OCI-LY1 (cell line): ENCODE measurements at regions not wholly inside any gene's neighbourhood (a gene's known extent, or its start where the extent isn't known, plus 50 kb on each side); places are given as distances from the start of the nearest gene placed in this dataset.

ENCODE experiments used
- H2AFZ ChIP-seq: fragments of 200-600 bp; sonication (generic), shearing (Covaris generic); 2 replicates; pipeline ENCODE4 v1.6.0; 2014; ENCODE audit warnings: antibody characterized with exemption, mild to moderate bottlenecking, low read length
- H3F3A ChIP-seq: fragments of 200-600 bp; sonication (generic), shearing (Covaris generic); 2 replicates; pipeline ENCODE4 v1.6.0; 2014; ENCODE audit warnings: mild to moderate bottlenecking, antibody characterized with exemption, low read length, moderate library complexity; ENCODE audit not compliant: insufficient read depth
- H3K27ac ChIP-seq: fragments of 200-600 bp; sonication (generic); 2 replicates; pipeline ENCODE4 v1.5.1; 2014; ENCODE audit warnings: low read length, mixed run types, mild to moderate bottlenecking, low read depth; ENCODE audit not compliant: poor library complexity, severe bottlenecking
- H3K27me3 ChIP-seq: fragments of 200-600 bp; sonication (generic); 2 replicates; pipeline ENCODE4 v1.6.0; 2014; ENCODE audit warnings: antibody characterized with exemption, mild to moderate bottlenecking, low read length, moderate library complexity; ENCODE audit not compliant: insufficient read depth
- H3K36me3 ChIP-seq: fragments of 200-600 bp; sonication (generic); 2 replicates; pipeline ENCODE4 v1.6.1; 2014; ENCODE audit warnings: mild to moderate bottlenecking, antibody characterized with exemption, low read length, moderate library complexity, mixed read lengths; ENCODE audit not compliant: insufficient read depth
- H3K4me1 ChIP-seq: fragments of 200-600 bp; sonication (generic); 2 replicates; pipeline ENCODE4 v1.5.1; 2014; ENCODE audit warnings: mild to moderate bottlenecking, low read length, moderate library complexity; ENCODE audit not compliant: insufficient read depth, severe bottlenecking
- H3K4me2 ChIP-seq: fragments of 200-600 bp; sonication (generic), shearing (Covaris generic); 2 replicates; pipeline ENCODE4 v1.6.1; 2014; ENCODE audit warnings: low read length
- H3K4me3 ChIP-seq: fragments of 200-600 bp; sonication (generic); 2 replicates; pipeline ENCODE4 v1.5.1; 2014; ENCODE audit warnings: low read length, low read depth, mild to moderate bottlenecking, mixed read lengths; ENCODE audit not compliant: poor library complexity, severe bottlenecking
- H3K79me2 ChIP-seq: fragments of 200-600 bp; shearing (Covaris generic); 2 replicates; pipeline ENCODE4 v1.6.1; 2016; ENCODE audit warnings: mixed run types, low read length, mixed read lengths; ENCODE audit not compliant: insufficient read depth
- H3K9ac ChIP-seq: fragments of 200-600 bp; sonication (generic), shearing (Covaris generic); 2 replicates; pipeline ENCODE4 v1.6.1; 2014; ENCODE audit warnings: mild to moderate bottlenecking, low read length, mixed read lengths
- H3K9me2 ChIP-seq: fragments of 200-600 bp; sonication (generic), shearing (Covaris generic); 2 replicates; pipeline ENCODE4 v1.6.1; 2014; ENCODE audit warnings: low read depth, mild to moderate bottlenecking, low read length, mixed read lengths
- H3K9me3 ChIP-seq: fragments of 200-600 bp; shearing (Covaris generic); 2 replicates; pipeline ENCODE4 v1.6.1; 2014; ENCODE audit warnings: low read length, mixed read lengths
- H4K20me1 ChIP-seq: fragments of 200-600 bp; sonication (generic), shearing (Covaris generic); 2 replicates; pipeline ENCODE4 v1.6.0; 2016; ENCODE audit warnings: mild to moderate bottlenecking, low read length; ENCODE audit not compliant: insufficient read depth
- CTCF ChIP-seq: fragments of 200-600 bp; sonication (generic), shearing (Covaris generic); IDR thresholded peaks from 2 replicates; pipeline ENCODE4 v1.5.1; 2017; ENCODE audit warnings: mild to moderate bottlenecking, antibody characterized with exemption, low read length, moderate library complexity, mixed read lengths
- EZH2 ChIP-seq: fragments of 200-600 bp; sonication (generic), shearing (Covaris generic); IDR thresholded peaks from 2 replicates; pipeline ENCODE4 v1.8.0; 2017; ENCODE audit warnings: borderline replicate concordance, mixed run types, mild to moderate bottlenecking, antibody characterized with exemption, low read length, moderate library complexity, mixed read lengths

- H3K27me3 ChIP-seq: no peaks in the 10 kb centered on the region
- H3F3A ChIP-seq: no peaks in the 10 kb centered on the region
- no peaks in the 10 kb centered on the region for H3K36me3 ChIP-seq
- H3K4me2 ChIP-seq: no peak overlapping the region
- no peak overlapping the region for H3K27ac ChIP-seq
- TF ChIP-seq CTCF (no peak), EZH2 (no peak)
- no peaks in the 10 kb centered on the region for H3K9me2 ChIP-seq
- no peaks in the 10 kb centered on the region for H3K4me1 ChIP-seq
- H3K9ac ChIP-seq: no peak overlapping the region
- no peaks in the 10 kb centered on the region for H3K79me2 ChIP-seq
- no peaks in the 10 kb centered on the region for H3K9me3 ChIP-seq
- H4K20me1 ChIP-seq: no peaks in the 10 kb centered on the region
- no peak overlapping the region for H2AFZ ChIP-seq
- no peak overlapping the region for H3K4me3 ChIP-seq
Observed at GRCh38 chr16:5235119-5235518, 137.5 kb upstream of the EEF2KMT start.

- Histone ChIP-seq H2AFZ (no peak overlapping the region), H3F3A (no peaks in the 10 kb centered on the region), H4K20me1 (no peaks in the 10 kb centered on the region), H3K4me1 (no peaks in the 10 kb centered on the region), H3K36me3 (no peaks in the 10 kb centered on the region), H3K27ac (no peak overlapping the region), H3K4me3 (no peak overlapping the region), H3K79me2 (no peaks in the 10 kb centered on the region), H3K4me2 (no peak overlapping the region), H3K9me2 (no peaks in the 10 kb centered on the region), H3K9ac (no peak overlapping the region), H3K27me3 (no peaks in the 10 kb centered on the region), H3K9me3 (no peaks in the 10 kb centered on the region)
- no peak for TF ChIP-seq EZH2
- TF ChIP-seq CTCF: no peak
Observed at GRCh38 chr16:5234295-5235050, 136.9 kb upstream of the EEF2KMT start.

GRCh38 chr16:5231246-5231759, 133.7 kb upstream of the EEF2KMT start:
- H4K20me1 ChIP-seq: no peaks in the 10 kb centered on the region
- H3K4me2 ChIP-seq: no peak overlapping the region
- H3K36me3 ChIP-seq: no peaks in the 10 kb centered on the region
- no peak overlapping the region for H3K4me3 ChIP-seq
- H3K27me3 ChIP-seq: no peaks in the 10 kb centered on the region
- no peaks in the 10 kb centered on the region for H3K79me2 ChIP-seq
- no peaks in the 10 kb centered on the region for H3K9me2 ChIP-seq
- H3K9me3 ChIP-seq: no peaks in the 10 kb centered on the region
- no peak overlapping the region for H2AFZ ChIP-seq
- H3K9ac ChIP-seq: no peak overlapping the region
- no peaks in the 10 kb centered on the region for H3F3A ChIP-seq
- no peak for TF ChIP-seq EZH2
- no peak for TF ChIP-seq CTCF
- no peaks in the 10 kb centered on the region for H3K4me1 ChIP-seq
- no peak overlapping the region for H3K27ac ChIP-seq
